Mesothelial cell of epicardium (in vitro differentiated cells): ENCODE measurements at regions not wholly inside any gene's neighbourhood (a gene's known extent, or its start where the extent isn't known, plus 50 kb on each side); places are given as distances from the start of the nearest gene placed in this dataset.

ENCODE experiments used
- DNase-seq, 2 experiments: peaks; one replicate each; pipeline ENCODE4 v3.0.0; 2021; ENCODE audit warnings: low spot score in 2 of 2; ENCODE audit not compliant: unreplicated experiment in 2 of 2
- H3K27ac Mint-ChIP-seq: 2 replicates; pipeline ENCODE4 v1.8.0; 2021; ENCODE audit warnings: mixed read lengths
- H3K27me3 Mint-ChIP-seq: 2 replicates; pipeline ENCODE4 v1.8.0; 2021; ENCODE audit warnings: low read depth, mixed read lengths
- H3K36me3 Mint-ChIP-seq: 2 replicates; pipeline ENCODE4 v1.8.0; 2021; ENCODE audit warnings: mixed read lengths
- H3K4me1 Mint-ChIP-seq: 2 replicates; pipeline ENCODE4 v1.8.0; 2021; ENCODE audit warnings: mixed read lengths
- H3K4me3 Mint-ChIP-seq: 2 replicates; pipeline ENCODE4 v1.8.0; 2021; ENCODE audit warnings: mild to moderate bottlenecking, moderate library complexity, mixed read lengths
- H3K9me3 Mint-ChIP-seq: 2 replicates; pipeline ENCODE4 v1.8.0; 2021; ENCODE audit warnings: mixed read lengths
- TF ChIP-seq, protein P1 (sequence below): fragments of 200-600 bp; sonication (generic); IDR thresholded peaks from one replicate; pipeline ENCODE4 v1.5.0; 2021; ENCODE audit warnings: antibody characterized with exemption; ENCODE audit not compliant: unreplicated experiment

DNA sequence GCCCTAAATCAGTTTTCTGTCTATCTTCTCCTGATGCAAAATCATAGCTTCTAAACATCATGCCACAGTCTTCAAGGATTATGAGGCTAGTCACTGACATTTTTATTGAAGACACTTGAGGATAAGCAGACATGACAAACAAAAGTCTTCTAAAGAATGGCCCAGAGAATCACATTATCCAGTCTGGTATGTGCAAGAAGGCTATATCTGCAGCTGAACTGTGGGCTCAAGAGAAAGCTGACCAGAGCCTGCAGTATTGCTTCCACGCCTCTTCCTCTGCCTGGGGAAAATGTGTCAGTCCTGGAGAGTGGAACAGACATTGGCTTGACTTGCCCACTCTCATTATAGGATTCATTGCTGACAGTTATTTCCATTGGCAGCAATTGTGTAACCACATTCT is 553.5 kb downstream of the SPOCK3 start:
- H3K27ac Mint-ChIP-seq = no peak overlapping the region
- TF ChIP-seq, protein P1, sequence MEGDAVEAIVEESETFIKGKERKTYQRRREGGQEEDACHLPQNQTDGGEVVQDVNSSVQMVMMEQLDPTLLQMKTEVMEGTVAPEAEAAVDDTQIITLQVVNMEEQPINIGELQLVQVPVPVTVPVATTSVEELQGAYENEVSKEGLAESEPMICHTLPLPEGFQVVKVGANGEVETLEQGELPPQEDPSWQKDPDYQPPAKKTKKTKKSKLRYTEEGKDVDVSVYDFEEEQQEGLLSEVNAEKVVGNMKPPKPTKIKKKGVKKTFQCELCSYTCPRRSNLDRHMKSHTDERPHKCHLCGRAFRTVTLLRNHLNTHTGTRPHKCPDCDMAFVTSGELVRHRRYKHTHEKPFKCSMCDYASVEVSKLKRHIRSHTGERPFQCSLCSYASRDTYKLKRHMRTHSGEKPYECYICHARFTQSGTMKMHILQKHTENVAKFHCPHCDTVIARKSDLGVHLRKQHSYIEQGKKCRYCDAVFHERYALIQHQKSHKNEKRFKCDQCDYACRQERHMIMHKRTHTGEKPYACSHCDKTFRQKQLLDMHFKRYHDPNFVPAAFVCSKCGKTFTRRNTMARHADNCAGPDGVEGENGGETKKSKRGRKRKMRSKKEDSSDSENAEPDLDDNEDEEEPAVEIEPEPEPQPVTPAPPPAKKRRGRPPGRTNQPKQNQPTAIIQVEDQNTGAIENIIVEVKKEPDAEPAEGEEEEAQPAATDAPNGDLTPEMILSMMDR = no peak
- H3K27me3 Mint-ChIP-seq = no peaks in the 10 kb centered on the region
- peaks cover 11% of the 10 kb centered on the region for H3K9me3 Mint-ChIP-seq
- H3K36me3 Mint-ChIP-seq = no peaks in the 10 kb centered on the region
- H3K4me1 Mint-ChIP-seq = peaks cover 7% of the 10 kb centered on the region
- DNase-seq = no peak
- H3K4me3 Mint-ChIP-seq = no peak overlapping the region

DNA sequence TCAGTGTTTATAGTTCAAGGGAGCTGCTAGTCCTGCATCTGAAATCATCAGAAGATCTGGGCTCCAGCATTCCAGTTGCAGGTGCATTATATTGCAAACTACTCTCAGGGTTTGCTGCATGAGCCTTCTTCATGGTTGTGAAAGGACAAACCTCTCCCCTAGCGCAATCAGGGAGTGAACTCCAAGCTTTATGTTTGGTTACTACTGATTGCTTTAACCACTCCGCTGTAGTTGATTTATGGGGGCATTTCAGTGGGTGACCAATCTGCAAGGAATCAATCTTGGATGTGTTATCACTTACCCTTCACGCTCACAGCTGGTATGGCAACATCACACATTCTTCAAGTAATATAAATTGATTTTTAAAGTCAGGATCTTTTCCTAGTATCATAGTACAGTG is 552.1 kb downstream of the SPOCK3 start:
- no peak overlapping the region for H3K4me3 Mint-ChIP-seq

More for the DNA sequence above, 552.1 kb downstream of the SPOCK3 start:
- peaks cover 4% of the 10 kb centered on the region for H3K9me3 Mint-ChIP-seq
- TF ChIP-seq, protein P1 = no peak
- H3K36me3 Mint-ChIP-seq = no peaks in the 10 kb centered on the region
- no peak for DNase-seq
- H3K27me3 Mint-ChIP-seq = no peaks in the 10 kb centered on the region
- H3K4me1 Mint-ChIP-seq = peaks cover 8% of the 10 kb centered on the region
- H3K27ac Mint-ChIP-seq = no peak overlapping the region
